GM23338 (cell line): ENCODE measurements at regions not wholly inside any gene's neighbourhood (a gene's known extent, or its start where the extent isn't known, plus 50 kb on each side); places are given as distances from the start of the nearest gene placed in this dataset.

ENCODE experiments used
- EZH2 ChIP-seq: fragments of 200-600 bp; sonication (generic); IDR thresholded peaks from one replicate; pipeline ENCODE4 v1.8.0; 2017; ENCODE audit warnings: antibody characterized with exemption, mild to moderate bottlenecking, low read depth; ENCODE audit not compliant: unreplicated experiment
- ZNF114 ChIP-seq: fragments of 250-450 bp; sonication (Bioruptor Pico); IDR thresholded peaks from 2 replicates; pipeline ENCODE4 v1.5.0; 2020; ENCODE audit warnings: mild to moderate bottlenecking, moderate library complexity
- ZNF331 ChIP-seq: fragments of 250-450 bp; sonication (Bioruptor Pico); IDR thresholded peaks from 2 replicates; pipeline ENCODE4 v1.5.0; 2020; ENCODE audit warnings: low read depth, mild to moderate bottlenecking, moderate library complexity
- TF ChIP-seq, protein P1 (sequence below), 2 experiments: fragments of 200-600 bp in 1 of 2; sonication (generic) in 1 of 2; conservative IDR thresholded peaks; 2 replicates each; pipeline versions ENCODE4 v1.5.1 to v1.6.1; 2016 to 2017; ENCODE audit warnings: antibody characterized with exemption in 2 of 2, low read depth in 2 of 2, mild to moderate bottlenecking in 2 of 2, moderate library complexity in 1 of 2
- TF ChIP-seq, protein P2 (sequence below): IDR thresholded peaks from 2 replicates; pipeline ENCODE4 v1.6.1; 2016; ENCODE audit warnings: antibody characterized with exemption

DNA sequence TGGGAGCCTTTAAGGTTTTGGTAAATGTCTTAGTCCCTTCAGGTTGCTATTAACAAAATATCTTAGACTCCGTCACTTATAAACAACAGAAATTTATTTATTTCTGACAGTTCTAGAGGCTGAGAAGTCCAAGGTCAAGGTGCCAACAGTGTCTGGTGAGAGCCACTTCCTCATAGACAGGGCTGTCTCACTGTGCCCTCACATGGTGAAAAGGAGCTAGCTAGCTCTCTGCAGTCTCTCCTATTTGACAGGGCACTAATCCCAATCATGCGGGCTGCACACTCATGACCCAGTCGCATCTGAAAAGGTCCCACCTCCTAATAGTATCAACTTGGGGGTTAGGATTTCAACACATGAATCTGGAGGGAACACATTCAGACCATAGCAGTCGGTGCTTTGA, 63.4 kb upstream of the KLF3 start:
- TF ChIP-seq, protein P1, sequence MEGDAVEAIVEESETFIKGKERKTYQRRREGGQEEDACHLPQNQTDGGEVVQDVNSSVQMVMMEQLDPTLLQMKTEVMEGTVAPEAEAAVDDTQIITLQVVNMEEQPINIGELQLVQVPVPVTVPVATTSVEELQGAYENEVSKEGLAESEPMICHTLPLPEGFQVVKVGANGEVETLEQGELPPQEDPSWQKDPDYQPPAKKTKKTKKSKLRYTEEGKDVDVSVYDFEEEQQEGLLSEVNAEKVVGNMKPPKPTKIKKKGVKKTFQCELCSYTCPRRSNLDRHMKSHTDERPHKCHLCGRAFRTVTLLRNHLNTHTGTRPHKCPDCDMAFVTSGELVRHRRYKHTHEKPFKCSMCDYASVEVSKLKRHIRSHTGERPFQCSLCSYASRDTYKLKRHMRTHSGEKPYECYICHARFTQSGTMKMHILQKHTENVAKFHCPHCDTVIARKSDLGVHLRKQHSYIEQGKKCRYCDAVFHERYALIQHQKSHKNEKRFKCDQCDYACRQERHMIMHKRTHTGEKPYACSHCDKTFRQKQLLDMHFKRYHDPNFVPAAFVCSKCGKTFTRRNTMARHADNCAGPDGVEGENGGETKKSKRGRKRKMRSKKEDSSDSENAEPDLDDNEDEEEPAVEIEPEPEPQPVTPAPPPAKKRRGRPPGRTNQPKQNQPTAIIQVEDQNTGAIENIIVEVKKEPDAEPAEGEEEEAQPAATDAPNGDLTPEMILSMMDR (conservative IDR thresholded peaks at IDR 0.05; ENCODE audit: low read depth in 2 of 2), result peak in 1 of 2 experiments; percentile 21; a peak in 2 of 4 replicates
- TF ChIP-seq ZNF114 (CRISPR knock-in tag), result no peak
- TF ChIP-seq EZH2, result no peak
- TF ChIP-seq ZNF331 (CRISPR knock-in tag), result no peak
- TF ChIP-seq, protein P2, sequence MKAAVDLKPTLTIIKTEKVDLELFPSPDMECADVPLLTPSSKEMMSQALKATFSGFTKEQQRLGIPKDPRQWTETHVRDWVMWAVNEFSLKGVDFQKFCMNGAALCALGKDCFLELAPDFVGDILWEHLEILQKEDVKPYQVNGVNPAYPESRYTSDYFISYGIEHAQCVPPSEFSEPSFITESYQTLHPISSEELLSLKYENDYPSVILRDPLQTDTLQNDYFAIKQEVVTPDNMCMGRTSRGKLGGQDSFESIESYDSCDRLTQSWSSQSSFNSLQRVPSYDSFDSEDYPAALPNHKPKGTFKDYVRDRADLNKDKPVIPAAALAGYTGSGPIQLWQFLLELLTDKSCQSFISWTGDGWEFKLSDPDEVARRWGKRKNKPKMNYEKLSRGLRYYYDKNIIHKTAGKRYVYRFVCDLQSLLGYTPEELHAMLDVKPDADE, result no peak
